RWPE2 (cell line): ENCODE measurements at regions not wholly inside any gene's neighbourhood (a gene's known extent, or its start where the extent isn't known, plus 50 kb on each side); places are given as distances from the start of the nearest gene placed in this dataset.

Experiments
- ATAC-seq: fragments of 200-7000 bp; cut with Tn5 transposase; 3 replicates; pipeline ENCODE4 v1.9.1; 2021; ENCODE audit warnings: low read depth
- DNase-seq: peaks from one replicate; pipeline ENCODE4 v3.0.0-alpha.2; 2020; ENCODE audit warnings: low spot score
- H3K27ac ChIP-seq: fragments of 450-650 bp; 2 replicates; pipeline ENCODE4 v1.5.1; 2017; ENCODE audit warnings: mild to moderate bottlenecking; ENCODE audit not compliant: poor library complexity, severe bottlenecking
- H3K27me3 ChIP-seq: fragments of 250-450 bp; sonication (Bioruptor Pico); 2 replicates; pipeline ENCODE4 v1.5.1; 2021; ENCODE audit warnings: mild to moderate bottlenecking, moderate library complexity; ENCODE audit not compliant: insufficient read depth, poor library complexity, severe bottlenecking
- H3K36me3 ChIP-seq: fragments of 250-450 bp; sonication (Bioruptor Pico); 2 replicates; pipeline ENCODE4 v1.5.1; 2020; ENCODE audit warnings: low read depth, mild to moderate bottlenecking, moderate library complexity
- H3K4me1 ChIP-seq: fragments of 250-450 bp; sonication (Bioruptor Pico); 2 replicates; pipeline ENCODE4 v1.5.1; 2021; ENCODE audit warnings: mild to moderate bottlenecking, moderate library complexity; ENCODE audit not compliant: insufficient read depth, poor library complexity, severe bottlenecking
- H3K4me3 ChIP-seq: fragments of 250-450 bp; sonication (Bioruptor Pico); 2 replicates; pipeline ENCODE4 v1.5.1; 2021; ENCODE audit warnings: mild to moderate bottlenecking, moderate library complexity; ENCODE audit not compliant: severe bottlenecking
- H3K9me3 ChIP-seq: fragments of 250-450 bp; sonication (Bioruptor Pico); 2 replicates; pipeline ENCODE4 v1.5.1; 2021; ENCODE audit warnings: mild to moderate bottlenecking, moderate library complexity; ENCODE audit not compliant: severe bottlenecking
- CTCF ChIP-seq: fragments of 450-650 bp; IDR thresholded peaks from one replicate; pipeline ENCODE4 v1.5.1; 2017; ENCODE audit warnings: mild to moderate bottlenecking, moderate library complexity; ENCODE audit not compliant: poor library complexity, severe bottlenecking

- DNase-seq (no peak), ATAC-seq (no peak)
- Histone ChIP-seq H3K4me3 (no peak overlapping the region), H3K9me3 (no peaks in the 10 kb centered on the region), H3K36me3 (no peaks in the 10 kb centered on the region), H3K4me1 (no peaks in the 10 kb centered on the region), H3K27ac (no peak overlapping the region), H3K27me3 (no peaks in the 10 kb centered on the region)
- no peak for TF ChIP-seq CTCF
Measured at GRCh38 chr2:45258311-45258710, 249.1 kb upstream of the SIX2 start.

- DNase-seq (no peak), ATAC-seq (no peak)
- no peak for TF ChIP-seq CTCF
- Histone ChIP-seq H3K4me3 (no peak overlapping the region), H3K9me3 (no peaks in the 10 kb centered on the region), H3K4me1 (no peaks in the 10 kb centered on the region), H3K36me3 (no peaks in the 10 kb centered on the region), H3K27ac (no peak overlapping the region), H3K27me3 (no peaks in the 10 kb centered on the region)
Measured at GRCh38 chr2:45257820-45258219, 248.6 kb upstream of the SIX2 start.

- H3K4me3 ChIP-seq: no peak overlapping the region
Measured at GRCh38 chr2:45256867-45257641, 247.8 kb upstream of the SIX2 start.

GRCh38 chr2:45256173-45256866 lies 247.1 kb upstream of the SIX2 start:
- no peaks in the 10 kb centered on the region for H3K27me3 ChIP-seq

More at GRCh38 chr2:45256867-45257641, 247.8 kb upstream of the SIX2 start:
- no peaks in the 10 kb centered on the region for H3K27me3 ChIP-seq
- H3K27ac ChIP-seq: no peak overlapping the region
- H3K4me1 ChIP-seq: no peaks in the 10 kb centered on the region
- no peak for DNase-seq
- no peak; the same call in 2 of the 3 replicates for ATAC-seq
- TF ChIP-seq CTCF: no peak
- H3K9me3 ChIP-seq: no peaks in the 10 kb centered on the region
- H3K36me3 ChIP-seq: no peaks in the 10 kb centered on the region

More at GRCh38 chr2:45256173-45256866, 247.1 kb upstream of the SIX2 start:
- no peaks in the 10 kb centered on the region for H3K36me3 ChIP-seq
- no peak overlapping the region for H3K4me3 ChIP-seq
- H3K27ac ChIP-seq: no peak overlapping the region
- TF ChIP-seq CTCF: no peak
- no peaks in the 10 kb centered on the region for H3K9me3 ChIP-seq
- no peak for DNase-seq
- no peaks in the 10 kb centered on the region for H3K4me1 ChIP-seq
- ATAC-seq: no peak
